ENCODE measurements at regions not wholly inside any gene's neighbourhood (a gene's known extent, or its start where the extent isn't known, plus 50 kb on each side); places are given as distances from the start of the nearest gene placed in this dataset.

DNA sequence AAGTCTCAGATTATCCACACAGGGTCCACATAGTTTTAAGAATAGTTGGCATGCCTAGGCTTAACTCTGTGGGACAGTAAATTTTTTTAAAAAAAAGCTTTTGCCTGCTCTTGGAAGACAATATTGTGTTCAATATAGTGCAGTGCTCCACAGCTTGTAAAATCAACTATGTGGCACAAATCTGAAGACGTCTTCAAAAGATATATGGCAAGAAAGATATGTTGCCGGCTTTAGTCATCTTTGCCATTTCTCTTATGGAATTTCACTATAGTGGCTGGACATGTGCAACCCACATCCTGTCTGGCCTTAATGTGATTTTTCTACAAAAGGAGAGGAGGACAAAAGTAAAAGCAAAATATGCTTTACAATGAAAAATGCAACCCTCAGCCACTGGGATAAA lies 90.5 kb downstream of the MGST1 start:
- H4K20me1 ChIP-seq (replicated peaks; ENCODE audit: insufficient read depth): no peaks in the 10 kb centered on the region
- no peaks in the 10 kb centered on the region for H3K27me3 ChIP-seq (ENCODE audit: insufficient read depth)
- no peaks in the 10 kb centered on the region for H3K9me2 ChIP-seq (ENCODE audit: insufficient read depth)
- no peaks in the 10 kb centered on the region for H3K27me3 Mint-ChIP-seq (ENCODE audit: insufficient read depth, low read depth, poor library complexity)
- H3K36me3 Mint-ChIP-seq (ENCODE audit: low read depth): 0 out of 3 replicates have a peak, but pooled peaks cover 10% of the 10 kb centered on the region
- no peaks in the 10 kb centered on the region for H3F3A ChIP-seq (replicated peaks; ENCODE audit: low read depth)
- no peak overlapping the region for H3K4me3 ChIP-seq
- H3K36me3 ChIP-seq (ENCODE audit: insufficient read depth): no peaks in the 10 kb centered on the region
- TF ChIP-seq JUNB (IDR thresholded peaks at IDR 0.05; ENCODE audit: unreplicated experiment) (no peak), POLR2AphosphoS5 (IDR thresholded peaks at IDR 0.05; ENCODE audit: low read depth) (no peak), ZNF114 (CRISPR knock-in tag; IDR thresholded peaks at IDR 0.05) (no peak), NANOG (IDR thresholded peaks at IDR 0.05; ENCODE audit: borderline replicate concordance) (no peak), STAT1 (IDR thresholded peaks at IDR 0.05; ENCODE audit: unreplicated experiment) (no peak), CREB1 (CRISPR knock-in tag; IDR thresholded peaks at IDR 0.05; ENCODE audit: low read depth) (no peak), EZH2phosphoT487 (IDR thresholded peaks at IDR 0.05; ENCODE audit: unreplicated experiment) (no peak), EZH2 (IDR thresholded peaks at IDR 0.05; ENCODE audit: low read depth, unreplicated experiment) (no peak)
- TF ChIP-seq, protein P1, sequence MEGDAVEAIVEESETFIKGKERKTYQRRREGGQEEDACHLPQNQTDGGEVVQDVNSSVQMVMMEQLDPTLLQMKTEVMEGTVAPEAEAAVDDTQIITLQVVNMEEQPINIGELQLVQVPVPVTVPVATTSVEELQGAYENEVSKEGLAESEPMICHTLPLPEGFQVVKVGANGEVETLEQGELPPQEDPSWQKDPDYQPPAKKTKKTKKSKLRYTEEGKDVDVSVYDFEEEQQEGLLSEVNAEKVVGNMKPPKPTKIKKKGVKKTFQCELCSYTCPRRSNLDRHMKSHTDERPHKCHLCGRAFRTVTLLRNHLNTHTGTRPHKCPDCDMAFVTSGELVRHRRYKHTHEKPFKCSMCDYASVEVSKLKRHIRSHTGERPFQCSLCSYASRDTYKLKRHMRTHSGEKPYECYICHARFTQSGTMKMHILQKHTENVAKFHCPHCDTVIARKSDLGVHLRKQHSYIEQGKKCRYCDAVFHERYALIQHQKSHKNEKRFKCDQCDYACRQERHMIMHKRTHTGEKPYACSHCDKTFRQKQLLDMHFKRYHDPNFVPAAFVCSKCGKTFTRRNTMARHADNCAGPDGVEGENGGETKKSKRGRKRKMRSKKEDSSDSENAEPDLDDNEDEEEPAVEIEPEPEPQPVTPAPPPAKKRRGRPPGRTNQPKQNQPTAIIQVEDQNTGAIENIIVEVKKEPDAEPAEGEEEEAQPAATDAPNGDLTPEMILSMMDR (conservative IDR thresholded peaks at IDR 0.05; ENCODE audit: low read depth in 2 of 2): no peak
- no peak for ATAC-seq
- H3K4me3 Mint-ChIP-seq: no peak overlapping the region
- no peak overlapping the region for H3K27ac Mint-ChIP-seq
- H3K4me1 Mint-ChIP-seq: no peaks in the 10 kb centered on the region
- H2AFZ ChIP-seq: no peak overlapping the region
- DNase-seq (ENCODE audit: low spot score): no peak
- peaks cover 7% of the 10 kb centered on the region; the same call in 1 of the 3 replicates for H3K9me3 Mint-ChIP-seq
- H3K79me2 ChIP-seq (replicated peaks; ENCODE audit: insufficient read depth): no peaks in the 10 kb centered on the region
- no peak overlapping the region for H3K27ac ChIP-seq (ENCODE audit: low read depth)
- H3K4me2 ChIP-seq: no peak overlapping the region
- no peaks in the 10 kb centered on the region for H3K4me1 ChIP-seq (ENCODE audit: insufficient read depth)

DNA sequence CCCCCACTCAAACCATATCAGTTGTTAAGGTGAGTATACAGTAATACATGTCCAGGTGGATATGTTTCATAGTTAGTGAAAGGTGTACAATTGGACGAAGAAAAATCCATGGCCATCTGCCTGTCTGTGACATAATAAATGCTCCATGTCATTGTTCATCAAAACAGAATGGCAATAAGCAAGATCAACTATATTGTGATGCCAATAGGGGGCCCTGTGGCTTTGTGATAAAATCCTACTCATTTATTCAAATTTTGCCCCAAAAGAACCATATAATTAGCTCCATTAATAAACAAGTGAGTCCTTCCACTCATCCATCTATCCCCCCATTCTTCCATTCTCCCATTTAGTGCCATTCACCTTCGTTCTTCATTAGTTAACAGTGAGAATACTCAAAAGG lies 102.0 kb downstream of the MGST1 start:
- no peaks in the 10 kb centered on the region for H4K20me1 ChIP-seq (replicated peaks; ENCODE audit: insufficient read depth)
- H3K36me3 ChIP-seq (ENCODE audit: insufficient read depth): no peaks in the 10 kb centered on the region
- peaks cover 7% of the 10 kb centered on the region for H3K27me3 ChIP-seq (ENCODE audit: insufficient read depth)
- no peaks in the 10 kb centered on the region for H3K79me2 ChIP-seq (replicated peaks; ENCODE audit: insufficient read depth)
- DNase-seq (ENCODE audit: low spot score) (no peak), ATAC-seq (no peak)
- H3K27ac Mint-ChIP-seq: no peak overlapping the region
- H2AFZ ChIP-seq: no peak overlapping the region
- no peak overlapping the region for H3K27ac ChIP-seq (ENCODE audit: low read depth)
- no peaks in the 10 kb centered on the region for H3K36me3 Mint-ChIP-seq (ENCODE audit: low read depth)
- peaks cover 18% of the 10 kb centered on the region; the same call in 1 of the 2 replicates for H3K4me1 ChIP-seq (ENCODE audit: insufficient read depth)
- H3F3A ChIP-seq (replicated peaks; ENCODE audit: low read depth): no peaks in the 10 kb centered on the region
- H3K4me3 Mint-ChIP-seq: no peak overlapping the region
- TF ChIP-seq, protein P1 (conservative IDR thresholded peaks at IDR 0.05; ENCODE audit: low read depth in 2 of 2): peak; percentile 19 to 36; a peak in 2 of 4 replicates
- TF ChIP-seq EZH2 (IDR thresholded peaks at IDR 0.05; ENCODE audit: low read depth, unreplicated experiment): no peak
- TF ChIP-seq ZNF331 (CRISPR knock-in tag; IDR thresholded peaks at IDR 0.05; ENCODE audit: low read depth): no peak
- no peak overlapping the region for H3K4me2 ChIP-seq
- no peak overlapping the region for H3K4me3 ChIP-seq
- H3K4me1 Mint-ChIP-seq: peaks cover 21% of the 10 kb centered on the region
- H3K9me2 ChIP-seq (ENCODE audit: insufficient read depth): no peaks in the 10 kb centered on the region
- H3K27me3 Mint-ChIP-seq (ENCODE audit: insufficient read depth, low read depth, poor library complexity): no peaks in the 10 kb centered on the region
- H3K9me3 Mint-ChIP-seq: no peaks in the 10 kb centered on the region
